Gastrocnemius medialis (tissue), 4 donors: ENCODE measurements at regions not wholly inside any gene's neighbourhood (a gene's known extent, or its start where the extent isn't known, plus 50 kb on each side); places are given as distances from the start of the nearest gene placed in this dataset.

Source experiments
- POLR2A ChIP-seq, 2 donors: fragments of 450-650 bp; IDR thresholded peaks; one replicate each; pipeline ENCODE4 v1.6.1; 2017; ENCODE audit warnings: antibody characterized with exemption in 2 of 2, mild to moderate bottlenecking in 2 of 2, moderate library complexity in 2 of 2
- TF ChIP-seq, protein P1 (sequence below), 5 experiments: fragments of 450-650 bp in 3 of 5; fragments of 200-600 bp in 2 of 5; sonication (generic) in 2 of 5; IDR thresholded peaks in 4 of 5; conservative IDR thresholded peaks in 1 of 5; 1 replicate in 4 of 5; 2 replicates in 1 of 5; pipeline ENCODE4 v1.5.1; 2016 to 2019; ENCODE audit warnings: antibody characterized with exemption in 5 of 5, mild to moderate bottlenecking in 3 of 5, moderate library complexity in 3 of 5

DNA sequence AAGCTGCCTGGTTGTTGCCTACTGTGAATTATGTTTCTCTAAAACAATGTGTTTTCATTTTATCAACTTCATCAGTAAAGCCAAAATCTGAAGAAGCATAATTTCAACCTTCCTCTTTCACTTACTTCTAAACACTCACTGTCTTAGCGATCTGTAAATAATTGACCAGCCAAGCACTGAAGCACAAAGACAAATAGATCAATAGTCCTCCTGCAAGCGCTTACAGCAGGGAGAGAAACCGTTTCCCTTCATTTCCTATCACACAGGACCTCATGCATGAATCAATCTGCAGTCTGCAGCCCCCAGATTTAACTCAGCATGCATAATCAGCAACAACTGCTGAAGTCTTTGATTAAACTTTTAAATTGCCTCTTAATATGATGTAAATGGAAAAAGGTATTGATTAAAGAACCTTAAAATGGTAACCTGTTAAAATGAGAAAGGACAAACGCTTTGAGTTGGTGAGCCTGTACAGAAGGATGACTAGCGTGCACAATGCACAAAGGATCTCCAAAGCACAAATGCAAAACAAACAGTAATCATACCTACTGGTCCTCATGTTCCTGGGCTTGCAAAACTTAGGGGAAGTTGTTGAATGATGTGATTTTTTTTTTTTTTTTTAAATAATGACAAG, 370.2 kb upstream of the ZNF385D start:
- no peak for TF ChIP-seq POLR2A (IDR thresholded peaks at IDR 0.05)
- TF ChIP-seq, protein P1, sequence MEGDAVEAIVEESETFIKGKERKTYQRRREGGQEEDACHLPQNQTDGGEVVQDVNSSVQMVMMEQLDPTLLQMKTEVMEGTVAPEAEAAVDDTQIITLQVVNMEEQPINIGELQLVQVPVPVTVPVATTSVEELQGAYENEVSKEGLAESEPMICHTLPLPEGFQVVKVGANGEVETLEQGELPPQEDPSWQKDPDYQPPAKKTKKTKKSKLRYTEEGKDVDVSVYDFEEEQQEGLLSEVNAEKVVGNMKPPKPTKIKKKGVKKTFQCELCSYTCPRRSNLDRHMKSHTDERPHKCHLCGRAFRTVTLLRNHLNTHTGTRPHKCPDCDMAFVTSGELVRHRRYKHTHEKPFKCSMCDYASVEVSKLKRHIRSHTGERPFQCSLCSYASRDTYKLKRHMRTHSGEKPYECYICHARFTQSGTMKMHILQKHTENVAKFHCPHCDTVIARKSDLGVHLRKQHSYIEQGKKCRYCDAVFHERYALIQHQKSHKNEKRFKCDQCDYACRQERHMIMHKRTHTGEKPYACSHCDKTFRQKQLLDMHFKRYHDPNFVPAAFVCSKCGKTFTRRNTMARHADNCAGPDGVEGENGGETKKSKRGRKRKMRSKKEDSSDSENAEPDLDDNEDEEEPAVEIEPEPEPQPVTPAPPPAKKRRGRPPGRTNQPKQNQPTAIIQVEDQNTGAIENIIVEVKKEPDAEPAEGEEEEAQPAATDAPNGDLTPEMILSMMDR (IDR thresholded peaks at IDR 0.05 in 4 of 5, conservative IDR thresholded peaks at IDR 0.05 in 1 of 5) = no peak
